ENCODE measurements at regions not wholly inside any gene's neighbourhood (a gene's known extent, or its start where the extent isn't known, plus 50 kb on each side); places are given as distances from the start of the nearest gene placed in this dataset.

- TF ChIP-seq EZH2phosphoT487 (IDR thresholded peaks at IDR 0.05; ENCODE audit: borderline replicate concordance): no peak
- TF ChIP-seq CTCF (conservative IDR thresholded peaks at IDR 0.05; ENCODE audit: low read length): no peak
- H3K4me1 ChIP-seq (ENCODE audit: insufficient read depth, low read length, poor library complexity, severe bottlenecking): no peaks in the 10 kb centered on the region
- H3K9ac ChIP-seq (ENCODE audit: low read depth, low read length, poor library complexity, severe bottlenecking): no peak overlapping the region
- H3K36me3 ChIP-seq (ENCODE audit: insufficient read depth, low read length): no peaks in the 10 kb centered on the region
- H3K79me2 ChIP-seq (ENCODE audit: insufficient read depth, low read length): no peaks in the 10 kb centered on the region
- H3F3A ChIP-seq (ENCODE audit: low read depth): no peaks in the 10 kb centered on the region
- no peak overlapping the region for H3K4me2 ChIP-seq (ENCODE audit: low read depth, low read length, poor library complexity, severe bottlenecking)
- no peak overlapping the region for H2AFZ ChIP-seq (ENCODE audit: low read length)
- H3K9me3 ChIP-seq (ENCODE audit: insufficient read depth, low read depth, low read length): no peaks in the 10 kb centered on the region
- H3K27me3 ChIP-seq (ENCODE audit: insufficient read depth, low read length, poor library complexity, severe bottlenecking): no peaks in the 10 kb centered on the region
- no peaks in the 10 kb centered on the region for H3K9me2 ChIP-seq (replicated peaks; ENCODE audit: low read depth, low read length)
- no peak overlapping the region for H3K4me3 ChIP-seq (ENCODE audit: low read length, poor library complexity, severe bottlenecking)
- no peaks in the 10 kb centered on the region for H4K20me1 ChIP-seq (ENCODE audit: insufficient read depth, low read length, poor library complexity, severe bottlenecking)
Observed at GRCh38 chr3:43882976-43883680, 192.4 kb downstream of the ABHD5 start.

- Histone ChIP-seq H3K9me3 (ENCODE audit: insufficient read depth, low read depth, low read length) (no peaks in the 10 kb centered on the region), H3K36me3 (ENCODE audit: insufficient read depth, low read length) (no peaks in the 10 kb centered on the region), H3K4me1 (ENCODE audit: insufficient read depth, low read length, poor library complexity, severe bottlenecking) (no peaks in the 10 kb centered on the region), H3K4me3 (ENCODE audit: low read length, poor library complexity, severe bottlenecking) (no peak overlapping the region), H2AFZ (ENCODE audit: low read length) (no peak overlapping the region), H3K27me3 (ENCODE audit: insufficient read depth, low read length, poor library complexity, severe bottlenecking) (no peaks in the 10 kb centered on the region), H3K4me2 (ENCODE audit: low read depth, low read length, poor library complexity, severe bottlenecking) (no peak overlapping the region), H3K9ac (ENCODE audit: low read depth, low read length, poor library complexity, severe bottlenecking) (no peak overlapping the region), H3K9me2 (replicated peaks; ENCODE audit: low read depth, low read length) (no peaks in the 10 kb centered on the region), H3F3A (ENCODE audit: low read depth) (no peaks in the 10 kb centered on the region), H4K20me1 (ENCODE audit: insufficient read depth, low read length, poor library complexity, severe bottlenecking) (no peaks in the 10 kb centered on the region), H3K79me2 (ENCODE audit: insufficient read depth, low read length) (no peaks in the 10 kb centered on the region)
- TF ChIP-seq EZH2phosphoT487 (IDR thresholded peaks at IDR 0.05; ENCODE audit: borderline replicate concordance): no peak
- no peak for TF ChIP-seq CTCF (conservative IDR thresholded peaks at IDR 0.05; ENCODE audit: low read length)
Observed at GRCh38 chr3:43883729-43884396, 193.1 kb downstream of the ABHD5 start.

DNA sequence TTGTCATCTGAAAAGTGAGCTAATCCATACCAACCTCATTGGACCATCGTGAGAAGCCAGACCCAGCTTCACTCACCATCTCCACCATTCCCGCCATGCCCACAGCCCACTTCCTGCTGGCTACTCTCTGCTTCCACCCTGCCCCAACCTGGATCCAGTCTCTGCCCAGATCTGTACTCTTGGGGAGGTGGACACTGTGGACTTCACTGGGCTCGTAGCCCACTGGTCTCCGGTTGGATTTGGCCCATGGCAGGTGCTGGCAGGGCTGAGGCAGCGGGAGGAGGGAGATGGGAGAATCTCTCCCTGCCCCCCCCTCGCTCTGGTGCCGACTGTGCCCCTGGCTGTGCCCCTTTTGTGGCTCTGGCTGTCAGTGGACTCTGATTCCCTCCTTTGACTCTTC, 193.8 kb downstream of the ABHD5 start:
- no peaks in the 10 kb centered on the region for H3F3A ChIP-seq (ENCODE audit: low read depth)

More for the DNA sequence above, 193.8 kb downstream of the ABHD5 start:
- H3K9me2 ChIP-seq (replicated peaks; ENCODE audit: low read depth, low read length): no peaks in the 10 kb centered on the region
- no peak overlapping the region for H3K9ac ChIP-seq (ENCODE audit: low read depth, low read length, poor library complexity, severe bottlenecking)
- no peaks in the 10 kb centered on the region for H3K36me3 ChIP-seq (ENCODE audit: insufficient read depth, low read length)
- H3K9me3 ChIP-seq (ENCODE audit: insufficient read depth, low read depth, low read length): no peaks in the 10 kb centered on the region
- TF ChIP-seq EZH2phosphoT487 (IDR thresholded peaks at IDR 0.05; ENCODE audit: borderline replicate concordance): no peak
- TF ChIP-seq CTCF (conservative IDR thresholded peaks at IDR 0.05; ENCODE audit: low read length): no peak
- H3K4me1 ChIP-seq (ENCODE audit: insufficient read depth, low read length, poor library complexity, severe bottlenecking): no peaks in the 10 kb centered on the region
- H3K4me2 ChIP-seq (ENCODE audit: low read depth, low read length, poor library complexity, severe bottlenecking): no peak overlapping the region
- H4K20me1 ChIP-seq (ENCODE audit: insufficient read depth, low read length, poor library complexity, severe bottlenecking): no peaks in the 10 kb centered on the region
- no peak overlapping the region for H2AFZ ChIP-seq (ENCODE audit: low read length)
- H3K79me2 ChIP-seq (ENCODE audit: insufficient read depth, low read length): no peaks in the 10 kb centered on the region
- H3K27me3 ChIP-seq (ENCODE audit: insufficient read depth, low read length, poor library complexity, severe bottlenecking): no peaks in the 10 kb centered on the region
- no peak overlapping the region for H3K4me3 ChIP-seq (ENCODE audit: low read length, poor library complexity, severe bottlenecking)

Data from Loucy (cell line).